ENCODE measurements at regions not wholly inside any gene's neighbourhood (a gene's known extent, or its start where the extent isn't known, plus 50 kb on each side); places are given as distances from the start of the nearest gene placed in this dataset.

DNA sequence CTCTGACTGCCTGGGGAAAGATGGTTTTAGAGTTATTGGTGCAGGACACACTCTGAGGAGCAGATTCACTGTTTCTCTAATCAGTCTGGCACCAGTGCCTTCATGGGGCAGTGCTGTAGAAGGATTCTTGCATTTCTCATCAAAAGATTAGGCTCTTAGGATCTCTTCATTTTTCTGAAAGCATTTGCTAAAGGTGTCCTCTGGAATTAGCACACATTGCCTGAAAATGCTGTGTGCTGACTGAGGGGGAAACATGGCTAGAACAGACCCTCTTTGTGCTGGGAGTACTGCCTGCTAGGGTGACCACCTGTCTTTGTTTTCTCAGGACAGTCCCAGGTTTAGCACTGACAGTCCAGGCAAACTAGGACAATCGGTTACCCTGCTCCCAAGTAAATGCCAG, 301.0 kb downstream of the PTEN start:
- Histone ChIP-seq H3K4me3 (ENCODE audit: low read depth, low read length) (no peak overlapping the region), H3K9me3 (no peaks in the 10 kb centered on the region; the same call in 1 of the 2 replicates), H3K27me3 (replicated peaks; ENCODE audit: control insufficient read depth, insufficient read depth, low read length) (peaks cover 2% of the 10 kb centered on the region), H3K4me1 (no peaks in the 10 kb centered on the region), H3K36me3 (ENCODE audit: control insufficient read depth, insufficient read depth, low read length) (no peaks in the 10 kb centered on the region)
- Mint-ChIP-seq H3K36me3 (ENCODE audit: insufficient read depth, unreplicated experiment) (no peaks in the 10 kb centered on the region), H3K4me1 (ENCODE audit: low read depth, unreplicated experiment) (no peaks in the 10 kb centered on the region), H3K4me3 (ENCODE audit: unreplicated experiment) (no peak overlapping the region), H3K27ac (ENCODE audit: unreplicated experiment) (no peak overlapping the region), H3K9me3 (ENCODE audit: unreplicated experiment) (peaks cover 10% of the 10 kb centered on the region), H3K27me3 (ENCODE audit: insufficient read depth, unreplicated experiment) (no peaks in the 10 kb centered on the region)
- ChIA-PET CTCF (no interaction called here), POLR2A (no interaction called here)
- DNase-seq = no peak
- TF ChIP-seq, protein P1, sequence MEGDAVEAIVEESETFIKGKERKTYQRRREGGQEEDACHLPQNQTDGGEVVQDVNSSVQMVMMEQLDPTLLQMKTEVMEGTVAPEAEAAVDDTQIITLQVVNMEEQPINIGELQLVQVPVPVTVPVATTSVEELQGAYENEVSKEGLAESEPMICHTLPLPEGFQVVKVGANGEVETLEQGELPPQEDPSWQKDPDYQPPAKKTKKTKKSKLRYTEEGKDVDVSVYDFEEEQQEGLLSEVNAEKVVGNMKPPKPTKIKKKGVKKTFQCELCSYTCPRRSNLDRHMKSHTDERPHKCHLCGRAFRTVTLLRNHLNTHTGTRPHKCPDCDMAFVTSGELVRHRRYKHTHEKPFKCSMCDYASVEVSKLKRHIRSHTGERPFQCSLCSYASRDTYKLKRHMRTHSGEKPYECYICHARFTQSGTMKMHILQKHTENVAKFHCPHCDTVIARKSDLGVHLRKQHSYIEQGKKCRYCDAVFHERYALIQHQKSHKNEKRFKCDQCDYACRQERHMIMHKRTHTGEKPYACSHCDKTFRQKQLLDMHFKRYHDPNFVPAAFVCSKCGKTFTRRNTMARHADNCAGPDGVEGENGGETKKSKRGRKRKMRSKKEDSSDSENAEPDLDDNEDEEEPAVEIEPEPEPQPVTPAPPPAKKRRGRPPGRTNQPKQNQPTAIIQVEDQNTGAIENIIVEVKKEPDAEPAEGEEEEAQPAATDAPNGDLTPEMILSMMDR (IDR thresholded peaks at IDR 0.05; ENCODE audit: insufficient read depth in 1 of 2, low read depth in 1 of 2, low read length in 1 of 2, severe bottlenecking in 1 of 2, unreplicated experiment in 1 of 2) = no peak
- no TSS peak for BruUV-seq (replicated peaks)
- intact Hi-C loops (cut with micrococcal nuclease; ENCODE audit: unreplicated experiment) = no loop called here

- TF ChIP-seq, protein P1 (IDR thresholded peaks at IDR 0.05; ENCODE audit: insufficient read depth in 1 of 2, low read depth in 1 of 2, low read length in 1 of 2, severe bottlenecking in 1 of 2, unreplicated experiment in 1 of 2) = no peak
- Mint-ChIP-seq H3K9me3 (ENCODE audit: unreplicated experiment) (peaks cover 10% of the 10 kb centered on the region), H3K27me3 (ENCODE audit: insufficient read depth, unreplicated experiment) (no peaks in the 10 kb centered on the region), H3K27ac (ENCODE audit: unreplicated experiment) (no peak overlapping the region), H3K4me1 (ENCODE audit: low read depth, unreplicated experiment) (no peaks in the 10 kb centered on the region), H3K36me3 (ENCODE audit: insufficient read depth, unreplicated experiment) (no peaks in the 10 kb centered on the region), H3K4me3 (ENCODE audit: unreplicated experiment) (no peak overlapping the region)
- no TSS peak for BruUV-seq (replicated peaks)
- Histone ChIP-seq H3K4me3 (ENCODE audit: low read depth, low read length) (no peak overlapping the region), H3K4me1 (no peaks in the 10 kb centered on the region), H3K27me3 (replicated peaks; ENCODE audit: control insufficient read depth, insufficient read depth, low read length) (peaks cover 2% of the 10 kb centered on the region), H3K9me3 (no peaks in the 10 kb centered on the region; the same call in 1 of the 2 replicates), H3K36me3 (ENCODE audit: control insufficient read depth, insufficient read depth, low read length) (no peaks in the 10 kb centered on the region)
- ChIA-PET CTCF (interaction anchor here (0.5 kb wide), 1 partner anchor 36 kb away, joined by 4 read pairs; no protein-coding TSS in a partner anchor), POLR2A (no interaction called here)
- intact Hi-C loops (cut with micrococcal nuclease; ENCODE audit: unreplicated experiment) = no loop called here
- no peak for DNase-seq
These were observed 302.4 kb downstream of the PTEN start for GRCh38 chr10:88165849-88166271.

- H3K36me3 ChIP-seq (ENCODE audit: control insufficient read depth, insufficient read depth, low read length) = no peaks in the 10 kb centered on the region
- H3K27me3 ChIP-seq (replicated peaks; ENCODE audit: control insufficient read depth, insufficient read depth, low read length) = peaks cover 2% of the 10 kb centered on the region
- ChIA-PET CTCF (interaction anchor here (0.7 kb wide), 1 partner anchor 209 kb away, joined by 4 read pairs; no protein-coding TSS in a partner anchor), POLR2A (no interaction called here)
- Mint-ChIP-seq H3K4me1 (ENCODE audit: low read depth, unreplicated experiment) (no peaks in the 10 kb centered on the region), H3K27me3 (ENCODE audit: insufficient read depth, unreplicated experiment) (no peaks in the 10 kb centered on the region), H3K27ac (ENCODE audit: unreplicated experiment) (no peak overlapping the region), H3K4me3 (ENCODE audit: unreplicated experiment) (no peak overlapping the region), H3K9me3 (ENCODE audit: unreplicated experiment) (peaks cover 10% of the 10 kb centered on the region), H3K36me3 (ENCODE audit: insufficient read depth, unreplicated experiment) (no peaks in the 10 kb centered on the region)
- no peak for DNase-seq
- no peaks in the 10 kb centered on the region for H3K4me1 ChIP-seq
- H3K9me3 ChIP-seq = no peaks in the 10 kb centered on the region; the same call in 1 of the 2 replicates
- no peak overlapping the region for H3K4me3 ChIP-seq (ENCODE audit: low read depth, low read length)
- TF ChIP-seq, protein P1 (IDR thresholded peaks at IDR 0.05; ENCODE audit: insufficient read depth in 1 of 2, low read depth in 1 of 2, low read length in 1 of 2, severe bottlenecking in 1 of 2, unreplicated experiment in 1 of 2) = no peak
- BruUV-seq (replicated peaks) = no TSS peak
- intact Hi-C loops (cut with micrococcal nuclease; ENCODE audit: unreplicated experiment) = no loop called here
These were observed 305.0 kb downstream of the PTEN start for GRCh38 chr10:88168171-88169036.
